ENCODE measurements at regions not wholly inside any gene's neighbourhood (a gene's known extent, or its start where the extent isn't known, plus 50 kb on each side); places are given as distances from the start of the nearest gene placed in this dataset.

DNA sequence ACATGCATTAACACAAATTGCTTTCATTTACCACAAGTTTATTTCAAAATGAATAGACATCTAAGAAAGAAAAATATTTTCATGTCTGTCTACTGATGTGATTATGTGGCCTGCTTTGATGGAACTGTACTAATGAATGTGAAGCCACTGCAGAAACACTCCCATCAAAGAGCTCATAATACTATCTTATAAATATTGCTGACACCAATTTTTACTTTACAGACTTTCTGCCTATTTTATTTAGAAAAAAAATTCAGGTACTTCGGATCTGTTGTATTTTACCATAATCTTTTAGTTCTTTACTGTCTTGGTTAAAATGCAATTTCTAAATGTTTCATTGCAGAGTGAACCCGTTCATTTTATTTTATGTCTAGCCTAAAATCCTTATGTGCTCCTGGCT is 281.9 kb downstream of the ICE1 start:
- Mint-ChIP-seq H3K9me3 (peaks cover 18% of the 10 kb centered on the region), H3K27ac (no peak overlapping the region), H3K27me3 (ENCODE audit: low read depth) (no peaks in the 10 kb centered on the region), H3K4me1 (peaks cover 15% of the 10 kb centered on the region), H3K36me3 (peaks cover 13% of the 10 kb centered on the region), H3K4me3 (no peak overlapping the region)
- TF ChIP-seq ELF4 (CRISPR knock-in tag; IDR thresholded peaks at IDR 0.05; ENCODE audit: low read depth) = no peak
- TF ChIP-seq ZNF671 (CRISPR knock-in tag; IDR thresholded peaks at IDR 0.05) = no peak
- no peak for TF ChIP-seq MXD4 (CRISPR knock-in tag; IDR thresholded peaks at IDR 0.05; ENCODE audit: borderline replicate concordance)
- TF ChIP-seq ZNF219 (CRISPR knock-in tag; IDR thresholded peaks at IDR 0.05; ENCODE audit: borderline replicate concordance) = no peak
- TF ChIP-seq, protein P1, sequence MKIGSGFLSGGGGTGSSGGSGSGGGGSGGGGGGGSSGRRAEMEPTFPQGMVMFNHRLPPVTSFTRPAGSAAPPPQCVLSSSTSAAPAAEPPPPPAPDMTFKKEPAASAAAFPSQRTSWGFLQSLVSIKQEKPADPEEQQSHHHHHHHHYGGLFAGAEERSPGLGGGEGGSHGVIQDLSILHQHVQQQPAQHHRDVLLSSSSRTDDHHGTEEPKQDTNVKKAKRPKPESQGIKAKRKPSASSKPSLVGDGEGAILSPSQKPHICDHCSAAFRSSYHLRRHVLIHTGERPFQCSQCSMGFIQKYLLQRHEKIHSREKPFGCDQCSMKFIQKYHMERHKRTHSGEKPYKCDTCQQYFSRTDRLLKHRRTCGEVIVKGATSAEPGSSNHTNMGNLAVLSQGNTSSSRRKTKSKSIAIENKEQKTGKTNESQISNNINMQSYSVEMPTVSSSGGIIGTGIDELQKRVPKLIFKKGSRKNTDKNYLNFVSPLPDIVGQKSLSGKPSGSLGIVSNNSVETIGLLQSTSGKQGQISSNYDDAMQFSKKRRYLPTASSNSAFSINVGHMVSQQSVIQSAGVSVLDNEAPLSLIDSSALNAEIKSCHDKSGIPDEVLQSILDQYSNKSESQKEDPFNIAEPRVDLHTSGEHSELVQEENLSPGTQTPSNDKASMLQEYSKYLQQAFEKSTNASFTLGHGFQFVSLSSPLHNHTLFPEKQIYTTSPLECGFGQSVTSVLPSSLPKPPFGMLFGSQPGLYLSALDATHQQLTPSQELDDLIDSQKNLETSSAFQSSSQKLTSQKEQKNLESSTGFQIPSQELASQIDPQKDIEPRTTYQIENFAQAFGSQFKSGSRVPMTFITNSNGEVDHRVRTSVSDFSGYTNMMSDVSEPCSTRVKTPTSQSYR (CRISPR knock-in tag; IDR thresholded peaks at IDR 0.05) = no peak
- no peak for TF ChIP-seq ETV6 (CRISPR knock-in tag; IDR thresholded peaks at IDR 0.05)
- TF ChIP-seq RORB (CRISPR knock-in tag; IDR thresholded peaks at IDR 0.05) = no peak
- TF ChIP-seq NFE2L1 (CRISPR knock-in tag; IDR thresholded peaks at IDR 0.05) = no peak
- TF ChIP-seq, protein P2, sequence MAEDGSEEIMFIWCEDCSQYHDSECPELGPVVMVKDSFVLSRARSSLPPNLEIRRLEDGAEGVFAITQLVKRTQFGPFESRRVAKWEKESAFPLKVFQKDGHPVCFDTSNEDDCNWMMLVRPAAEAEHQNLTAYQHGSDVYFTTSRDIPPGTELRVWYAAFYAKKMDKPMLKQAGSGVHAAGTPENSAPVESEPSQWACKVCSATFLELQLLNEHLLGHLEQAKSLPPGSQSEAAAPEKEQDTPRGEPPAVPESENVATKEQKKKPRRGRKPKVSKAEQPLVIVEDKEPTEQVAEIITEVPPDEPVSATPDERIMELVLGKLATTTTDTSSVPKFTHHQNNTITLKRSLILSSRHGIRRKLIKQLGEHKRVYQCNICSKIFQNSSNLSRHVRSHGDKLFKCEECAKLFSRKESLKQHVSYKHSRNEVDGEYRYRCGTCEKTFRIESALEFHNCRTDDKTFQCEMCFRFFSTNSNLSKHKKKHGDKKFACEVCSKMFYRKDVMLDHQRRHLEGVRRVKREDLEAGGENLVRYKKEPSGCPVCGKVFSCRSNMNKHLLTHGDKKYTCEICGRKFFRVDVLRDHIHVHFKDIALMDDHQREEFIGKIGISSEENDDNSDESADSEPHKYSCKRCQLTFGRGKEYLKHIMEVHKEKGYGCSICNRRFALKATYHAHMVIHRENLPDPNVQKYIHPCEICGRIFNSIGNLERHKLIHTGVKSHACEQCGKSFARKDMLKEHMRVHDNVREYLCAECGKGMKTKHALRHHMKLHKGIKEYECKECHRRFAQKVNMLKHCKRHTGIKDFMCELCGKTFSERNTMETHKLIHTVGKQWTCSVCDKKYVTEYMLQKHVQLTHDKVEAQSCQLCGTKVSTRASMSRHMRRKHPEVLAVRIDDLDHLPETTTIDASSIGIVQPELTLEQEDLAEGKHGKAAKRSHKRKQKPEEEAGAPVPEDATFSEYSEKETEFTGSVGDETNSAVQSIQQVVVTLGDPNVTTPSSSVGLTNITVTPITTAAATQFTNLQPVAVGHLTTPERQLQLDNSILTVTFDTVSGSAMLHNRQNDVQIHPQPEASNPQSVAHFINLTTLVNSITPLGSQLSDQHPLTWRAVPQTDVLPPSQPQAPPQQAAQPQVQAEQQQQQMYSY (CRISPR knock-in tag; IDR thresholded peaks at IDR 0.05) = no peak
- TF ChIP-seq HMGA2 (CRISPR knock-in tag; IDR thresholded peaks at IDR 0.05) = no peak
- no peak for TF ChIP-seq ZNF317 (CRISPR knock-in tag; IDR thresholded peaks at IDR 0.05; ENCODE audit: borderline replicate concordance, low read depth)
- TF ChIP-seq, protein P3, sequence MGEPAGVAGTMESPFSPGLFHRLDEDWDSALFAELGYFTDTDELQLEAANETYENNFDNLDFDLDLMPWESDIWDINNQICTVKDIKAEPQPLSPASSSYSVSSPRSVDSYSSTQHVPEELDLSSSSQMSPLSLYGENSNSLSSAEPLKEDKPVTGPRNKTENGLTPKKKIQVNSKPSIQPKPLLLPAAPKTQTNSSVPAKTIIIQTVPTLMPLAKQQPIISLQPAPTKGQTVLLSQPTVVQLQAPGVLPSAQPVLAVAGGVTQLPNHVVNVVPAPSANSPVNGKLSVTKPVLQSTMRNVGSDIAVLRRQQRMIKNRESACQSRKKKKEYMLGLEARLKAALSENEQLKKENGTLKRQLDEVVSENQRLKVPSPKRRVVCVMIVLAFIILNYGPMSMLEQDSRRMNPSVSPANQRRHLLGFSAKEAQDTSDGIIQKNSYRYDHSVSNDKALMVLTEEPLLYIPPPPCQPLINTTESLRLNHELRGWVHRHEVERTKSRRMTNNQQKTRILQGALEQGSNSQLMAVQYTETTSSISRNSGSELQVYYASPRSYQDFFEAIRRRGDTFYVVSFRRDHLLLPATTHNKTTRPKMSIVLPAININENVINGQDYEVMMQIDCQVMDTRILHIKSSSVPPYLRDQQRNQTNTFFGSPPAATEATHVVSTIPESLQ (CRISPR knock-in tag; IDR thresholded peaks at IDR 0.05) = no peak
- TF ChIP-seq, protein P4, sequence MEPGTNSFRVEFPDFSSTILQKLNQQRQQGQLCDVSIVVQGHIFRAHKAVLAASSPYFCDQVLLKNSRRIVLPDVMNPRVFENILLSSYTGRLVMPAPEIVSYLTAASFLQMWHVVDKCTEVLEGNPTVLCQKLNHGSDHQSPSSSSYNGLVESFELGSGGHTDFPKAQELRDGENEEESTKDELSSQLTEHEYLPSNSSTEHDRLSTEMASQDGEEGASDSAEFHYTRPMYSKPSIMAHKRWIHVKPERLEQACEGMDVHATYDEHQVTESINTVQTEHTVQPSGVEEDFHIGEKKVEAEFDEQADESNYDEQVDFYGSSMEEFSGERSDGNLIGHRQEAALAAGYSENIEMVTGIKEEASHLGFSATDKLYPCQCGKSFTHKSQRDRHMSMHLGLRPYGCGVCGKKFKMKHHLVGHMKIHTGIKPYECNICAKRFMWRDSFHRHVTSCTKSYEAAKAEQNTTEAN (CRISPR knock-in tag; IDR thresholded peaks at IDR 0.05) = no peak
- TF ChIP-seq SP1 (CRISPR knock-in tag; conservative IDR thresholded peaks at IDR 0.05) = no peak
- no peak for TF ChIP-seq JAZF1 (CRISPR knock-in tag; IDR thresholded peaks at IDR 0.05)
- TF ChIP-seq, protein P5, sequence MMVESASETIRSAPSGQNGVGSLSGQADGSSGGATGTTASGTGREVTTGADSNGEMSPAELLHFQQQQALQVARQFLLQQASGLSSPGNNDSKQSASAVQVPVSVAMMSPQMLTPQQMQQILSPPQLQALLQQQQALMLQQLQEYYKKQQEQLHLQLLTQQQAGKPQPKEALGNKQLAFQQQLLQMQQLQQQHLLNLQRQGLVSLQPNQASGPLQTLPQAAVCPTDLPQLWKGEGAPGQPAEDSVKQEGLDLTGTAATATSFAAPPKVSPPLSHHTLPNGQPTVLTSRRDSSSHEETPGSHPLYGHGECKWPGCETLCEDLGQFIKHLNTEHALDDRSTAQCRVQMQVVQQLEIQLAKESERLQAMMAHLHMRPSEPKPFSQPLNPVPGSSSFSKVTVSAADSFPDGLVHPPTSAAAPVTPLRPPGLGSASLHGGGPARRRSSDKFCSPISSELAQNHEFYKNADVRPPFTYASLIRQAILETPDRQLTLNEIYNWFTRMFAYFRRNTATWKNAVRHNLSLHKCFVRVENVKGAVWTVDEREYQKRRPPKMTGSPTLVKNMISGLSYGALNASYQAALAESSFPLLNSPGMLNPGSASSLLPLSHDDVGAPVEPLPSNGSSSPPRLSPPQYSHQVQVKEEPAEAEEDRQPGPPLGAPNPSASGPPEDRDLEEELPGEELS (CRISPR knock-in tag; IDR thresholded peaks at IDR 0.05) = no peak
- TF ChIP-seq FOXJ3 (CRISPR knock-in tag; IDR thresholded peaks at IDR 0.05; ENCODE audit: borderline replicate concordance) = no peak
- TF ChIP-seq, protein P6, sequence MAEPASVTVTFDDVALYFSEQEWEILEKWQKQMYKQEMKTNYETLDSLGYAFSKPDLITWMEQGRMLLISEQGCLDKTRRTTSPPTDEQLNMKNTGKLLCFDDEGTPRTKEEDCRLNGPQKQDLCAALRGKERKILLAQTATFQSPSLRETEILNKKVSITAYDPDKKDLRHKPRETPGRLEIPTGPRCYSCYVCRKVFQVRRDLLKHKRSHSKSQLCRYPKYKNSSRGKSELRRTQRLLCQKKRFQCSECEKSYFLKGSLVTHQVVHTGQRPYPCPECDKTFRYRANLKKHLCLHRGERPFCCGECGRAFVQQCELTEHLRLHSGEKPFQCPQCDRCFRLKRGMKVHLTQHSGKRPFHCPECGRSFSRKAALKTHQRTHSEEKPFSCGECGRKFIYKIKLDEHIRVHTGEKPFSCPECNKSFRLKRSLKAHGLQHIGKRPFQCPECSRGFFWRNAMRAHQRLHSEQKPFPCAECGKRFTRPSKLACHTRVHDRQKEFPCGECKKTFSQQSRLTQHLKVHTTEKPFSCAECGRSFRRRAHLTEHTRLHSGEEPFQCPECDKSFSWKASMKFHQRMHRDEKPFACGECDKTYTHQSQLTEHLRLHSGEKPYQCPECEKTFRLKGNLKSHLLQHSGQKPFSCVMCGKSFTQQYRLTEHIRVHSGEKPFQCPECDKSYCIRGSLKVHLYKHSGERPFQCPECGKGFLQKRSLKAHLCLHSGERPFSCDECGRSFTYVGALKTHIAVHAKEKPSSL (CRISPR knock-in tag; conservative IDR thresholded peaks at IDR 0.05) = no peak
- CTCF ChIA-PET = interaction anchor here (1.7 kb wide), 1 partner anchor 207 kb away, joined by 5 read pairs; no protein-coding TSS in a partner anchor
- POLR2A ChIA-PET = no interaction called here
- DNase-seq (ENCODE audit: low spot score) (no peak), ATAC-seq (no peak)
